Amygdala (tissue), 56 donors: ENCODE measurements at regions not wholly inside any gene's neighbourhood (a gene's known extent, or its start where the extent isn't known, plus 50 kb on each side); places are given as distances from the start of the nearest gene placed in this dataset.
A peak's percentile ranks its signal among the peaks of the same experiment; 100 is the strongest.
"Not testable (repeated sequence)": the region's sequence is repeated elsewhere in the genome, so short reads cannot be mapped to it uniquely, and the experiment has no call there.

Experiments
- DNase-seq, 56 donors: peaks; one replicate each; lab custom pipeline; 2025; lab: John Stamatoyannopoulos, UW

- no peak for DNase-seq
Observed at GRCh38 chr5:100641833-100642232, 106.7 kb downstream of the FAM174A start.

GRCh38 chr5:100643473-100643872 is 108.3 kb downstream of the FAM174A start:
- DNase-seq: no peak

- no peak for DNase-seq
Observed at GRCh38 chr5:100644185-100644584, 109.0 kb downstream of the FAM174A start.

GRCh38 chr5:100644776-100645175 is 109.6 kb downstream of the FAM174A start:
- no peak for DNase-seq

- no peak for DNase-seq
Observed at GRCh38 chr5:100646011-100646410, 110.8 kb downstream of the FAM174A start.

- DNase-seq: no peak
Observed at GRCh38 chr5:100646691-100647090, 111.5 kb downstream of the FAM174A start.

- peak in 10 of 56 donors; percentile 1 to 22 (median 2) for DNase-seq
Observed at GRCh38 chr5:100647461-100648230, 112.5 kb downstream of the FAM174A start.

- no peak for DNase-seq
Observed at GRCh38 chr5:100654895-100655294, 119.7 kb downstream of the FAM174A start.

GRCh38 chr5:100656771-100657170 is 121.6 kb downstream of the FAM174A start:
- not testable (repeated sequence) for DNase-seq

GRCh38 chr5:100659080-100659795 is 124.1 kb downstream of the FAM174A start:
- no peak for DNase-seq

- DNase-seq: no peak
Observed at GRCh38 chr5:100664140-100664539, 129.0 kb downstream of the FAM174A start.

GRCh38 chr5:100667161-100667630 is 132.0 kb downstream of the FAM174A start:
- DNase-seq: no peak

- DNase-seq: no peak
Observed at GRCh38 chr5:100668511-100668910, 133.3 kb downstream of the FAM174A start.

- no peak for DNase-seq
Observed at GRCh38 chr5:100676817-100677631, 141.8 kb downstream of the FAM174A start.

GRCh38 chr5:100682625-100683024 is 147.5 kb downstream of the FAM174A start:
- DNase-seq: no peak

GRCh38 chr5:100683881-100684280 is 148.7 kb downstream of the FAM174A start:
- no peak for DNase-seq

GRCh38 chr5:100685122-100685521 is 149.9 kb downstream of the FAM174A start:
- DNase-seq: not testable (repeated sequence)

- not testable (repeated sequence) for DNase-seq
Observed at GRCh38 chr5:100688834-100689233, 153.7 kb downstream of the FAM174A start.

- DNase-seq: no peak
Observed at GRCh38 chr5:100690036-100690560, 154.9 kb downstream of the FAM174A start.

- DNase-seq: no peak
Observed at GRCh38 chr5:100691085-100691484, 155.9 kb downstream of the FAM174A start.

GRCh38 chr5:100691548-100691947 is 156.4 kb downstream of the FAM174A start:
- DNase-seq: no peak
